CMK (cell line): ENCODE measurements at regions not wholly inside any gene's neighbourhood (a gene's known extent, or its start where the extent isn't known, plus 50 kb on each side); places are given as distances from the start of the nearest gene placed in this dataset.

Source experiments
- DNase-seq: peaks from one replicate; pipeline ENCODE4 v3.0.0-alpha.2; 2010; ENCODE audit warnings: low read depth

DNA sequence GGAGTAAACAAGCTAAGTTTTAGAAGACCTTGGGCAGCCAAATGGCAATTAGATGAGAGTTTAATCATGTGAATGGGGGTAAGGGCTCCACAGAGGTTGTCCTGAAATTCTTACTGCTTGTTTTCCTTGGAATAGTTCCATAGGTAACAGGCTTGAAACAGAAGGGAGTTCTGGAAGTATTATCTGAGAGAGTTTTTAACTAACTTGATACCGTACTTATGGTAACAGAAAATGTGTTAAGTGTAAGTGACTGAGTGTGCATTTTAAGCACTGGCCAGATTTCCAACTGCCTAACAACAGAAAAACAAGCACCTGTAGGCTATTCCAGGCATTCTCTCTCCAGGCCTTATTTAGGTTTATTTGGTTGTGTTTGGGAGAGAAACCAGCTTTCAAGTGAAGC is 414.6 kb upstream of the PDE3A start:
- no peak for DNase-seq

DNA sequence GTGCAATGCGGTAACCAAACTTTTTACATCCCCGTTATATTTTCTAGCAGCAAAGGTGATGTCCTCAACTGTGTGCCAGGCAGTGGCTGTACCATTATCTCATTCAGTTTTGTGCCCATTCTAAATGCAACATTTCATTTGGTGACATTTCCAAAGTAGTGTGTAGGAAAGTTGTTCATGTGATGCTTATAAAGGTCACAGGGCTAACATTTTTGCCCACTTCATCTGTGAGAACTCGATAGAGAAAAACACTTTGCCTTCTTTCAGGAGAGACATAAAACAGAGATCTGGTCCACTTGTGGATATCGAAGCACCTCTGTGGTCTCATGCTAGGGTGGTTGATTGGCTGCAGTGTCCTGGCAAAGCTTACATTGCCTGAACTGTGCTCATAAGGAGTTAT is 414.2 kb upstream of the PDE3A start:
- no peak for DNase-seq

DNA sequence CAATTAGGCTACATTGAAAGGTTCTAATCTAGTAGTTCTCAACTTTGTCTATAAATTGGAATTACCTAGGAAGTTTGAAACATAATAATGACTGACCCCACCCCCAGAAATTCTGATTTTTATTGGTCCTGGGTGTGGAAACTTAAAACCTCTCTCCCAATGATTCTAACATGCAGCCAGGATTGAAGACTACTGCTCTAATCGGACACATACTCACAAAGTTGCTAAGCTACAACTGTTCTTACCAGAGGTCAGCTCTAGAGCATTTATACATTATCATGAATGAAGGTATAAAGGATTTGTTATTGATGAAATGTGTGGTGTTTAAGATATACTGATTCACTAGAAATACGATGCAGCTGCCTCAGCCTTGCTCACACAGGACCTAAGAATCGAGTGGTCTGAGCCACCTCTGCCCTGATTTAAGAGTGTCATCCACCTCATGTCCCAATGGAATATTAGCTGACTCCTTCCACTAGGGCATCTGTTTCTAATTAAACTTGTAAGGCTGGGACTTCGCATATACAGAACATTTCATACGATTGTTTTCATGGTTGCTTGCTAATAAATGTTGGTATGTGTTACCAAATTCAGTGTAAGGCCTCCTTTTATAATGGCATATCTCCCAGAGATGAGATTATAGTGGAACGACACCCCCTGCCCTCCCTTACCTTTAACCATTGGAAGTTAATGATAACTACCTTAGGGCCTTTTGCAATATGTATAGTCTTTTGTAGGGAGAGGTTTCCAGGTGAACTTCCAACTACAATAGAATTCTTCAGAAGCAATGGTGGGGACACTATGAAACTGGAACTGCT is 410.8 kb upstream of the PDE3A start:
- no peak for DNase-seq

DNA sequence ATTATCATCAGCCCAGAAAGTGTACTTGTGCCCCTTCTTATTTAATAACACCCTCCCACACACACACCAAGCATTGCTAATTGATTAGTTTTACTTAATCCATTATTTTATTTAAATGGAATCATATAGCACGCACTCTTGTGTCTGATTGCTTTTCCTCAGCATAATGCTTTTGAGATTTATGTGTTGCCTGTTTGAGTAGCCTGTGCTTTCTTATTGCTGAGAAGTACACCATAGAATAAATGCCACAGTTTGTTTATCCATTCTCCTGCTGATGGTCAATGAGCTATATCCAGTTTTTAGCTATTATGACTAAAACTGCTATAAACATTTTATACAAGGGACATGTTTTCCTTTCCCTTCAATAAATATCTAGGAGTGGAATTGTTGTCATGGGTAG is 409.9 kb upstream of the PDE3A start:
- DNase-seq = no peak

DNA sequence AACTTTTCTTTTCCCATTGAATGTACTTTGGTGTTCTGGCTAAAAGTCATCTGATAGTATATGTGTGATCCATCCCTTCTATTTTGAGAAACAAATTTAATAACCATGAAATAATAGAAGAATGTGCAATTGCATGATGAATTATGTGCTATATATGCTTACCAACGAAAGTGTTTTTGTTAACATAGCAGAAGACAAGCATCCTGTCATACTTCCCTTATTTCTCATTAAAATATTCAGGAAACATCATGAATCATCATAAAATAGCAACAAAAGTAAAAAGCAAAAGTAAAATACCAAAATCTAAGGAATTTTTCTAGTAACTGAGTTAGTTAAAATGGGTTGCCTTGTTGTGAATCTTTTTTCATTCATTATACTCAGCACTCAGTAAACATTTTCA is 409.0 kb upstream of the PDE3A start:
- DNase-seq = no peak

DNA sequence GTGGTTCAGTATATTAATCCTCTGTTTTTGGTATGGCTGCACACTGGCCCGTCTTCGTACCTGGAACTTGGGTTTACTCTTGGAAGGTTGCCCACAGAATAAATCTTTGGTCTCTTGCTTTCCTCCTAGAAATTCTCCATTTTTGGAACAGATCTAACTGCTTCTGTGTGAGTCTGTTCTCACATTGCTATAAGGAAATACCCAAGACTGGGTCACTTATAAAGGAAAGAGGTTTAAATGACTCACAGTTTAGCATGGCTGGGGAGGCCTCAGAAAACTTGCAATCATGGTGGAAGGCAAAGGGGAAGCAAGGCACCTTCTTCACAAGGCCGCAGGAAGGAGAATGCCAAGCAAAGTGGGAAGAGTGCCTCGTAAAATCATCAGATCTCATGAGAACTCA is 407.8 kb upstream of the PDE3A start:
- no peak for DNase-seq

DNA sequence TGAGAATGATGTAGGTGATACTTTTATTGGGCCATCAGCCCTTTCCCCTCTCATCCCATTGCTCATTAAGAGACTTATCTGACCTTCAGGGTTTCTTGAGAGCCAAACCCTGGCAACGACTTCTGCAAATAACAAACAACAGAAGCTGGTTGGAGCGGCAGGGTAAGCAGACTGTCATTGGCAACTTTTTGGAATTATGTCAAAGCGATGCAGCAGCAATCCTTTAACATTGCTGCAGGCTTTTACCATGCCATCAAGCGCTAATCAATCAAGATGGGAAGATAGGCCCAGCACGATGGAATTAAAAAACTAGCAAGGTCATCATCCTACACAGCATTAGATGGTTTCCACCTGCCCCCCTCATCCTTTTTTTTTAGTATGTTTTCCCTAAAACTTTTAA is 406.1 kb upstream of the PDE3A start:
- no peak for DNase-seq

DNA sequence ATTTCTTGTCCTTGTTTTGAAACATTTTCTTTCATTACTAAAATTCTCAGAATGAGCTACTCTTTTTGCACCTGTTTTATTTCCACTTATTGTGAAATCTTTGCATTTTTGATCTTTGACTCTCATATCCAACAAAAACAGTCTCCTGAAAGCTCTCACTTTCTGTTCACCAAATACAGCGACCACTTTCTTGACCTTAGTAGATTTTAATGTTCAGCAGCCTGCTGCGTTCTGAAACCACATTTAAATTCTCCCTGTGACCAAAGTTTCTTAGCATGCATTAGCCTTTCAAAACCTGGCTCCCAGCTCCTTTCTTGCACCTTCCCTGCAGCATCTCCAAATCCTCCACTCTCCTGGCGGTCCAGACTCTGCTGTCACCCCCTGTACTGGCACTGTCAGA is 404.4 kb upstream of the PDE3A start:
- DNase-seq = no peak

DNA sequence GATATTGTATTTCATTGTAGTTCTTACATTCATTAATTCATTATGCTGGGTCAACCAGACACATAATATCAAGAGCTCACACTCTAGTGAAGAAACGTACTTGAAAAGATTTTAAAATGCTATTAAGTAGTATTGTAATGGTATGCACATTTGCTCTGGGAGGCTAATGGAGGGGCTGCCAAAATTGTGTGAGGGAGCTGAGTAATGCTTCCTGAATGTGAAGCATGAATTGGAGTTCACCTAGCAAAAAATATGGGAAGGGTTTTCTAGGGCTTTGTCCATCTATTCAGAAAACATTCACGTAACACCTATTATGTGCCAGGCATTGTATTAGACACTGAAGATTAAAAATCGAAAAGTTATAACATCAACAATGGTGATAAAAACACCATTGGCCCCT is 403.8 kb upstream of the PDE3A start:
- DNase-seq = no peak

DNA sequence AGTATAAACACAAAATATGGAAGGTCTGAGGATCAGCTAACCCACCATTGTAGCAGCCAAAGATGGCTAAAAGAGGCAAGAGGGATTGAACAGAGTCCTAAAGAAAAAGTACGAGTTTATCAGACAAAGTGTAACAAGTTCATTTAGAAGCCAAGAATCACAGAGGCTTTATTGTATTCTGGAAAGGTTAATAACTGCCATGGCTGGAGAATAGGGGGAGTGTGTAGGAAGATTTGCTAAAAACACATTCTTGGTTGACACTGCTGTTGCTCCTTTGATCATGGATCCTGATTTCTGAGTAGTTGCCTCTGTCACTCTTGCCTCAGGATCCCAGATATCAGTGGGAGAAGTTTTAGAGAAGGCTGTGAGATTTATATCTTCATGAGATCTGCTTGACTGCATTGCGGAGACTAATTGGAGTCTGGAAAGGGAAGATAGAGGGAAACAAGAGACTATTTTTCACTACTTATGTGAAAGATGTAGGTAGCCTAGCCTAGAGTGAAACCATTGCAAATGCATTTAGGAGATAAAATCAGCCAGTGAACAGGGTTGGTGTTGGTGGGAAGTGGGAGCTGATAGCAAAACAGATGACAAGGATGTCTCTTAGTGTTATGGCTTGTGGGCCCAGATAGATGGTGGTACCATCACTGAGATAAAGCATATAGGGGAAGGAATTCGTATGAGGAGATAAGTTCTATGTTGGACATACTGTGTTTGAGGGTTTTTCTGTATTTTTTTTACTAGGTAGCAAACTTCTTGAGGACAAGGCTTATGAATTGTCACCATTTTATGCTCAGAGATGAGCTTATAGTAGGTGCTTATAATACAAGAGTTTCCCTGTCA is 402.9 kb upstream of the PDE3A start:
- DNase-seq = peak; percentile 73

DNA sequence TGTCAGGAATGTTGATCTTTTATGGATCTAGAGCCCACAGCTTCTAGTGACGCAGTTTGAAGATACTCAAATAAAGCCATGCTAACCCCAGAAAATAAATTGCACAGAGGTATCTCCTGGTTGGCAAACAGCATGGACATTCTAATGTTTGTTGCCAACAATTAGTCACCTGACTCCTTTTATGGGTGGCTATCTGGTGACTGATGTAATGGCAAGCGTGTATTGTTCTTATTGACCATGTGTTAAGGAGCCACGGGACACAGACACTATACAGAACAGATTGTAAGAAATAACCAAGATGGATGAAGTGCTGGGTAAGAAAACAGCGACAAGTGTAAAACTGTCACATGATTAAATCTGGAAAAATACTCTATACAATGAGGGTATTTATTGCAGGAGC is 401.3 kb upstream of the PDE3A start:
- DNase-seq = no peak

DNA sequence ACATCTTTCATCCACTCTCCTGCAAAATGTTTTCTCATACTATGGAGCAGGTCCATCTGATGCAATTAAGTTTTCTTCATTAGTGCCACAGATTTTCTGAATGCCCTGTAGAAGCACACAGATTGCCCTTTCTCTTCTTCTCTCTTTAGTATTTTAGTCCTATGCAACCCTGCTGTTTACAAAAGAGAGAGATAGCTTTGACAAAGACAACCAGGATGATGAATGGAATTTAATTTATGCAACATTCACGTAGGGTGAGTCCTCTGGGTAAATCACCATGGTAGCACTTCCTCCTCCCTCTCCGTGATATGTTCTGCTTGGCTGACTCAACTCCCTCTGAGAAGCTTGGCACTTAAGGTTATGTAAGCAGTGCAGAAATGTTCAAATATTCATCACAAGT is 400.9 kb upstream of the PDE3A start:
- DNase-seq = no peak

DNA sequence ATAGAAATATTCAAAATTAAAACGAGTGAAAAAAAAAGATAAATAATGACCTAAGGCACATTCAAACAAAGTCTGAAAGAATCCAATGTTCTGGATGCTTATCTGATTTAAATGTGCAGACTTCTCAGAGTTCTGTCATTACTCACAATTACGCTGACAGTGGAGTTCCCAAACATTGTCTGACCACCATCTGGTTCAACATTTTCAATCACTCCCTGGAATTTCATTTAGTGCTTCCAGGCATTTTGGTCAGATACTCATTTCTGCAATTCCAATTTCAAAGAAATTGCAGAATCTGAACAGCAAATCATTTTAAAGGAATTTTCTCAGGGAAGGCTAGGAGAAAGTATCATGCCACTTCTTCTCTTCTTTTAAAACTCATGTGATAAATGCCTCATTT is 398.2 kb upstream of the PDE3A start:
- DNase-seq = no peak

DNA sequence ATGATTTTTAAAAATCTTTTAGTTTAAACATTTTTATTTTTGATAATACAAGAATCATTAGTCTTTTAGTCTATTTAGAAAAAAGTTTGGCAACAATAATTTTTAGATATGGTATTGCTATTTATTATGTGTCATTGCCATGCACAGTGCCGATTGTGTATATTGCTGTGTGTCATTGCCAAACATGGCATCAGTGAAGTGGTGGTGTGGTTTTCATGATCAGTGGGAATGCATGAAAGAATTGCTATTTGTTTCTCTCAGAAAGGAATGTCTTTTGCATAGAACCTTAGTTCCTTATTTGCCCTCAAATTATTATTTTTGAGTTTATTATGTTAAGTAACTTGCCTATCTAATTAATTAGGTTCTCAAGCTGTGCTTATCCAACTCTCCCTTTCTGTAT is 397.5 kb upstream of the PDE3A start:
- no peak for DNase-seq

DNA sequence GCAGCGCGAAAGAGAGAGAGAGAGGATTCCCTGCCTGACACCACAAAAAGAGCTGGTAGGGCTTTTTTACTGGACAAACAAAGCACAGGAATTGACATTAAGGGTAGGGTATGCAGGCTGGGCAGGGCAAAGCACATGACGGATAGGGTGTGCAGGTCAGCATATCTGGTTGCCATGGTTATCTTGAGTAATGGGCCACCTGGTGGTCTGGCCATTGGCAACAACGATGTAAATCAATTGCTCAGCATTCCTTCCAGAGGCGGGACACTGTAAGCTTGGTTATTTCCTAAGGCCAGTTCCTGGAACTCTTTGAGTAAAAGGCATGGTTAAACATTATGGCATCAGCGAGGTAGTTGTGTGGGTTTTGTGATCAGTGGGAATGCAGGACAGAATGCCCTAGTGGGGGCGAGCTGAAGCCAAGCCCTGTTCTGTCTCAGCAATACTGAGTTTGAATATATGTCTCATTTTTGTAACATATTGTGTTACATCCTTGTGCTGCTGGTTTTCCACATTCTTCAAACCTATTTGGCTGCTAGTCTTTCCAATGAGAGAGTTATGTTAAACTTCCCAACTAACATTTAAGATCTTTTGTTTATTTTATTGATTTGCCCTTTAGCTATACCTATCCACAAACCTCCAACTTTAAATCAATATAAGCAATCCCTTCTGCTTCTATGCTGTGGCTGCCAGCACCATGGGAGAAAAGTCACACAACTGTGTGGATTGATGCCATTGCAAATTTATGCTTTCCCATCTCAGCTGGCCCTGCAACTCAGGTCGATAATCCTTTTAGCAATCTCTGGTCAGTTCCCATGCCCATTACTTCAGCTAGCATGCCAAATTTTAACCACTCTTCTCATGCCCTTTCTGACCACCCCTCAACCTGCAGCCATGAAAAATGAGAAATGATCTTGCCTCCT is 396.7 kb upstream of the PDE3A start:
- DNase-seq = no peak

DNA sequence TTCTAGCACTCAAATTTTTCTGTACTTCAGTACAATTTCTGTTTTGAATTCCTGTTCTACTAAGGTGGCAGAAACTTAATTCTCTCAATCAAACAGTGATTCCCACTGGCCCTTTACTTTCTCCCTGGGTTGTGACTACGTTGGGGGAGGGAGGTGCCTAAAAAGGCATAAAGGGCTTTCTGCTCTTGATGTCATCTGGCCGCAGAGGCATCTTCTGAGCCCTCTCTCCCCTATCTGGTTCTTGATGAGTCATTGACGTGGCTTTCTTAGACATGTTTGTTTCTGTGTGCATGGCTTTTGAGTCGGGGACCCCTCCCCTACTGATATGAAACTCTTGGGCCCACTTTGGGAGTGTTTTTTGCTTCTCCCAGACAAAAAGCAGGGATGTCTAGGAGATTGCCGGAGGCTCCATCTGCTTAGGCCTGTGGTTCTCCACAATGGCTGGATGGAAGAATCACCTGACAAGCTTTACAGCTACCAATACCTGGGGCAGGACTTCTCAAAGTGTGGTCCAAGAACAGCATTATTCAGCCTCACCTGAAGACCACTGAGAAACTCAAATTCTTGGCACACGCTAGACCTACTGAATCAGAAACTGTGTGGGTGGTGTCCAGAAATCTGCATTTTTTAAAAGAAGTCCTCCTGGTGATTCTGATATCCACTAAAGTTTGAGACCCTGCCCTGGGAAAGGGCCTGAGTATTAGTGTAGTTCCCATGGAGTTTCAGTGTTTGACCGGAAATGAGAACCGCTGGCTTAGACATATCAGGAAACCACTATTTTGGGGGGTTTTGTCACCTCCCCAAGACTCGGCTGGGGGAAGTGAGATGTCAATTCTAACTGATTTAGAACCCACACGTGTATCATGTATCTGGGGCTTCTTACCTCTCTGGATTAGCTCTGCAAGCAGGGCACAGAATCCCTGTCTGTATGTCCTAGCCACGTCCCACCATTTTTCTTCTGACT is 395.7 kb upstream of the PDE3A start:
- DNase-seq = no peak

DNA sequence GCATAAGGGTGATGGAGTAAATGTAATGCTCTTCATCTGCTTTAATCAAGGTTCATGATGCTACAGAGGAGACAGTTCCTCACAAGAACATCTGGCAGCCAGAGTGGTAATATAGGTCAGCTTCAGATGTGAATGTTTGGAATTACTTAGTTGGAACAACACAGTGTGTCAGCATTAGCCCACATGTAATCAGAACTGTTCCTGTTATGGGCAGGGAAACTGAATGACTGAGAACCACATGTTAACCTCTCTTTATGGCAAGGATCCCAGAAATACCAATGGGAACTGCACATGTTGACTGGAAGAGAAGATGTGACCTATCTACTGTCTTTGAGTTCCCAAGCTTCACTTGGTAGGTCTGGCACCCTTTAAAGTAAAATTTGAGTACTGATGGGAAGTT is 390.1 kb upstream of the PDE3A start:
- DNase-seq = no peak

DNA sequence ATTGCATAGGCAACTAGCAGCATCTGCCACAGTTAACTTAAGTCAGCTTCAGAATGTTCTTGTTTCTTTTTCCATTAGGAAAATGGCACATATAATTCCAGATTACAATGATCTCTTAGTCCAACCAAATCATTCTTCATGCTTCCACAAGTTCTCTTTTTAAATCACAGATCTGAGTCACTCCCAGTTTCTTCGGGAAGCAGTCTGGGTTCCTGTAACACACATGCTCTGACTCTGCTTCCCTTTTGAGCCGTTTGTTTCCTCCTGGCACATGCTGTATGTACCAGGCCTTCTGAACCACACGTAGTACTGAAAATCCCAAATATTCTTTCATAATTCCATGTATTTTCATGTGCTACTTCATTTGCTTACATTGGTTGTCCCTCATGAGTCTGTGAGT is 388.8 kb upstream of the PDE3A start:
- DNase-seq = no peak

DNA sequence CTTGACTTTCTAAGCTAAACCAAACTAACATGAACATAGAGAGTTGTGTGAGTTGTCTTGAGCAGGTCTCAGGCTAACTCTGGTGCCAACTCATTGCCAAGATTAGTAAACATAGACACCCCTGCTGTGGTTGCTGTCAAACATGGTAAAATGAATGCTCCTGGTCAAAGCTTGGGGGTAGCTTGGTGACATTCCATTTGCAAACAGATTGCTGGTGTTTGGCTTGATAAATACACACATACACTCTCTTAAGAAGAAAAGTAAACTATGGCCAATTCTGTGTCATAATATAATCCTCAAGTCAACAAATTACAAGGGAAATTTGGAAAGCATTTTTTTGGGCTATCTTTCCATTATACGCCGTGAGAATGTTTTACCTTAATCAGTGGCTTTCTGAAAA is 386.4 kb upstream of the PDE3A start:
- DNase-seq = no peak

DNA sequence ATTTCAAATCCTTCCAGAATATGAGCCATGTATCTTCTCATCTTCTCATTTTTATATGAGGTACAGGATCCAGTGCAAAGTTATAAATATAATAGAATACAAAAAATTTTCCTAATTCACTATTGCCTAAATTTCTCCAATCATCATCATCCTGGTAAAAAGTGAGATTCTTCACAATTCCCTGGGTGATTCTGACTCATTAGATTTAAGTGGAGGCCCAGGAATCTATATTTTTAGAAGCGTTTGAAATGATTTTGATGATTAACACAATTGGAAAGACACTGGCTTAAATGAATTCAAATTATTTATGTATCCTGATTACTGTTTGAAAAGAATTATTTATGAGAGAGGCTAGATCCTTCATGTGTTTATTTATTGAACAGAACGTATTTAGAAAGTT is 380.3 kb upstream of the PDE3A start:
- no peak for DNase-seq

DNA sequence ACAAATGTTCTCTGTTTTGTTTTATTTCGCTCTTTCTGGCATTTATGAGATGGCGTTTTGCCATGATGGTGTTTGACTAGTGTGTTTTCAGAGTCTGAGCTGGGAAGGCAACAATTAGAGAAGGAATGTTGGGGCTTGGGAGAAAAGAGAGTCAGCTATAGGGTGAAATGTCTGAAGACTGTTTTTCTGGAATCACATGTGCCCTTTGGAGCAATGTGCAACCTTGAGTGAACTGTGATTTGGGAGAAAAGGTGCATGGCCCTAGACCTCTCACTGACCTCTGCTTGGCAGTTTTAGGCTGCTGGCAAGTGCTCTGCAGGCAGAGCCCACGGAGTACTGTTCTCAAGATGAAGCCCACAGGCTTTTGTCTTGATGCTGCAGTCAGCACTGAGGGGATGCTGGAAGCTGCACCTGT is 379.9 kb upstream of the PDE3A start:
- DNase-seq = no peak
